AG04450 (cell line): ENCODE measurements at regions not wholly inside any gene's neighbourhood (a gene's known extent, or its start where the extent isn't known, plus 50 kb on each side); places are given as distances from the start of the nearest gene placed in this dataset.

ENCODE experiments used
- CTCF ChIA-PET: fragments of 300-600, 350-600 bp; formaldehyde crosslinking; extraction: SDS; loops from one replicate; lab custom pipeline; 2022; ENCODE audit warnings: antibody characterized with exemption, inconsistent platforms; lab: Charles Lee
- POLR2A ChIA-PET: fragments of 350-600 bp; formaldehyde crosslinking; extraction: SDS; loops from one replicate; lab custom pipeline; 2021; ENCODE audit warnings: antibody characterized with exemption, inconsistent platforms; lab: Yijun Ruan, JAX
- DNase-seq: peaks from one replicate; pipeline ENCODE4 v3.0.0-alpha.2; 2011; ENCODE audit warnings: low read depth, low spot score
- H3K27ac ChIP-seq: one replicate; pipeline ENCODE4 v1.5.1; 2012; ENCODE audit warnings: low read depth, low read length, control low read depth
- H3K27me3 ChIP-seq: one replicate; pipeline ENCODE4 v1.6.0; 2012; ENCODE audit warnings: low read length; ENCODE audit not compliant: control insufficient read depth, insufficient read depth
- H3K4me3 ChIP-seq: 2 replicates; pipeline ENCODE4 v1.5.1; 2011; ENCODE audit warnings: mild to moderate bottlenecking, low read depth, low read length, control low read depth
- H3K9me3 ChIP-seq: 2 replicates; pipeline ENCODE4 v1.5.1; 2012; ENCODE audit warnings: low read length; ENCODE audit not compliant: control insufficient read depth, insufficient read depth
- TF ChIP-seq, protein P1 (sequence below): IDR thresholded peaks from 2 replicates; pipeline ENCODE4 v1.5.1; 2011; ENCODE audit warnings: low read depth, low read length, control low read depth, inconsistent platforms

DNA sequence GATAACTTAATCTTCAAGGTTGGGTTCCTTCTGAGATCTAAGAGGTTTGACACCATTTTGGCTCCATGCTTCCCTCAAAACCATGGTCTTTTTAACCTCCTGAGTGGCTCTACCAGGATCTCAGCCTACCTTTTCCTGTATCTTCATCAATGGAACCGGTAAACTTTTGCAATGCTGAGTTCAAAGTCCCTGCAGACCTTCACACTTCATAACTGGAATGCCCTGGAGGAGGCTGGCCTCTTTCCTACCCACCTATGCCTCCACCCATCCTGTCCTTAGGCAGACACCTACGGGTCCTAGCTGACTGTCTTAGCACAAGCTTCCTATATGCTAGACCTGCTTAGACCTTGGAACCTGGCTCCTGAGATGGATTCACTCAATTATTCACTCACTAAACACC is 89.5 kb upstream of the EEA1 start:
- Histone ChIP-seq H3K4me3 (no peak overlapping the region), H3K9me3 (no peaks in the 10 kb centered on the region), H3K27ac (no peak overlapping the region), H3K27me3 (no peaks in the 10 kb centered on the region)
- CTCF ChIA-PET: interaction anchor here (1.8 to 2.3 kb wide), 2 partner anchors 31 to 378 kb away, joined by 5 to 7 read pairs; no protein-coding TSS in a partner anchor
- no peak for DNase-seq
- TF ChIP-seq, protein P1, sequence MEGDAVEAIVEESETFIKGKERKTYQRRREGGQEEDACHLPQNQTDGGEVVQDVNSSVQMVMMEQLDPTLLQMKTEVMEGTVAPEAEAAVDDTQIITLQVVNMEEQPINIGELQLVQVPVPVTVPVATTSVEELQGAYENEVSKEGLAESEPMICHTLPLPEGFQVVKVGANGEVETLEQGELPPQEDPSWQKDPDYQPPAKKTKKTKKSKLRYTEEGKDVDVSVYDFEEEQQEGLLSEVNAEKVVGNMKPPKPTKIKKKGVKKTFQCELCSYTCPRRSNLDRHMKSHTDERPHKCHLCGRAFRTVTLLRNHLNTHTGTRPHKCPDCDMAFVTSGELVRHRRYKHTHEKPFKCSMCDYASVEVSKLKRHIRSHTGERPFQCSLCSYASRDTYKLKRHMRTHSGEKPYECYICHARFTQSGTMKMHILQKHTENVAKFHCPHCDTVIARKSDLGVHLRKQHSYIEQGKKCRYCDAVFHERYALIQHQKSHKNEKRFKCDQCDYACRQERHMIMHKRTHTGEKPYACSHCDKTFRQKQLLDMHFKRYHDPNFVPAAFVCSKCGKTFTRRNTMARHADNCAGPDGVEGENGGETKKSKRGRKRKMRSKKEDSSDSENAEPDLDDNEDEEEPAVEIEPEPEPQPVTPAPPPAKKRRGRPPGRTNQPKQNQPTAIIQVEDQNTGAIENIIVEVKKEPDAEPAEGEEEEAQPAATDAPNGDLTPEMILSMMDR: no peak
- POLR2A ChIA-PET: no interaction called here

DNA sequence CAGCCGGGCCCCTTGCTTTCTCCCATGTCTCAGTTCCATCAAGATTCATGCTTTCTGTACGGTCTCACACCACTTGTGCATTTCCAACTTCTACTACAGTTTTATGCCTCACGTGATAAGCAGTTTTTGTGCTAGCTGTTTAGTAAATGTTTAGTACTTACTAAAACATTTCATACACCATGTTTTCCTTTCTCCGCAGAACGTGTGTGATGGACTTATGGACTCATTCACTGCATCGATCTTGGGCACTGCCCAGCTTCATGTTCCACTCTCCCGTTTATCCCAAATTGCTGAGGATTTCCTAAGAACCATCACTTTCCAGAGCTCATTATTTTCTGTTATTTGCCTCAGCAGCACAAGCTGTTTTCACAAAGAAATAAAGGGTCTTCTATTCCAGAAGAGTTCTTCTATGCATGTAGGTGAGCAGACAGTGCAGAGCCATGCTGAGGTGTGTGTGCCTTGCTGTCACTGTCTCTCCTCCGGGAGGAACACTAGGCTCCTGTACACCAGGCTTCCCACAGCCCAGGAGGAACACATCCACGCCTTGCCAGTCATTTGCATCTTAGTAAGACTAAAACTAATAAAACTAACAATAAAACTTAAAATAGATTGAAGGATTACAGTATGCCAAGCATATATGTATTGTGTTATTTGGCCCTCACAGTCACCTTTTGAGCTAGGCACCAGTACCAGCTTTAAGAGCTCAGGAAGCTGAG is 90.3 kb upstream of the EEA1 start:
- CTCF ChIA-PET: interaction anchor here (1.8 to 2.3 kb wide), 2 partner anchors 32 to 377 kb away, joined by 5 to 7 read pairs; no protein-coding TSS in a partner anchor
- Histone ChIP-seq H3K9me3 (no peaks in the 10 kb centered on the region), H3K4me3 (no peak overlapping the region), H3K27ac (no peak overlapping the region), H3K27me3 (no peaks in the 10 kb centered on the region)
- DNase-seq: no peak
- TF ChIP-seq, protein P1: no peak
- POLR2A ChIA-PET: no interaction called here

DNA sequence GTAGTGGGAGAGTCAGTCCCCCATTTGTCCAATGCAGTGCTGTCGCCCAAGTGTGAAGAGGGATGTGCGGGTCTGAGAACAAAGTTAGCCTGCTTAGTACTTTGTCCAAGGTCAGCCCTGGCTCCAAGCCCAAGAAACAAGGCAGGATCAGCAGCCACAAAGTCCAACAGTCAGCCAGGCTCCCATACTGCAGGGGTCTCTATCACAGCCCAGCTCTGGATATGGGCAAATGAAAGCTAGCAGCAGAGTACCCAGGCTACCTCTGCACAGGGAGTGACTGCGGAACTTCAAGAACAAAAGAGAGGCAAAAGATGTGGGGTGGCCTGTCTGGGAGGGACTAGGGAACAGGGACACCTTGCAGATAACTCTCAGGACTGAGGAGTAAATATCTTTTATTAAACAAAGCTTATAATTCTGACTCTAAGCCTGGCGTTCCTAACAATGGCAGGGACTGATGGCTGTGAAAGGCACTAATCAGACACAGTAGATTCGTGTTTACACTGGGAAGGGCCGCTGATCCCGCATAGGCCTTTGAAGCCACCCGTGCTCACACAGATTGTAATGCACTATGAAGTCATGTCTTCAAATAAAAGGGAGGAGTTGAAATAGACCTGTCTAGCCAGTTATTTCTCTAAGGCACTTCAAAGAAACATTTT is 91.0 kb upstream of the EEA1 start:
- H3K4me3 ChIP-seq: no peak overlapping the region
- DNase-seq: no peak
- TF ChIP-seq, protein P1: no peak
- ChIA-PET POLR2A (no interaction called here), CTCF (interaction anchor here (1.8 to 2.3 kb wide), 2 partner anchors 33 to 376 kb away, joined by 5 to 7 read pairs; no protein-coding TSS in a partner anchor)
- no peaks in the 10 kb centered on the region for H3K9me3 ChIP-seq
- no peaks in the 10 kb centered on the region for H3K27me3 ChIP-seq
- H3K27ac ChIP-seq: no peak overlapping the region

DNA sequence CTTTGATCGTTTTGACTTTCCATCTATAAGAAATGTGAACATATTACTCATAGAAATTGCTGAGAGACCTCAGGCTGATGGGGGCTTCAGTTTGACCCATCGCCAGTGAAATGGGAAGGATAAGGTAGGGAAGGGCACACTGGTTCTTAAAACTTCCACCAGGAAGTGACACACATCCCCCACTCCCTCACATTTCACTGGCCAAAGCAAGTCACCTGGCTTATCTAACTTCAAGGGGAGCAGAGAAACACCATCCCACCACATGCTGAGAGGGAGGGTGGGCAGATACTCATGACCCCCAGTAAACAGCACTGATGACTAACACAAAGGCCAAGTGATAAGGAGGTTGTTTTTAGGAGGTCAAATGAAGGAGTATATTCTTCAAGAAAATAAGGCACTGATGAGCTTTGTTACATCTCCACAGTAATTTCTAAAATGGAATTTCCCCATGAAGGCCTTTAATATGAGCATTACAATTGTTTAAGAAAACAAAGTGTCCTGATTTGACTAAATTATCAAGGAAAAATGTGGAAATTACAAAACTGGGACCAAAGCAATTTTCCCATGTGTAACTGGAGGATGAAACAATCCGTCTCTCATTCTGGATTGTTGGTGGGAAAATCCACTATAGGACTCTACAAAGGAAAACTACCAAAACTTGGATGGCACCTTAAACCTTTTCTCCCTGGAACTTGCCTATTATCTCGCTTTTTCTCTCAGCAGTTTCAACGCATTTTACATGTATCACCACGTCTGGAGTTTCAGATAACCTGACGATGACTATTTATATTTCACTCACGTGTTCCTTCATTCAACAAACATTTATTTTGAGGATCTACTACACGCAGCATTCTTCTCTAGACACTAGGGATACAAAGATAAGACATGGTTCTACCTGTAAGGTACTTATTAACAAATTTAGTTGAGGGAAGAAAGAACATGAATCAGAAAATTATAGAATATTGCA is 91.8 kb upstream of the EEA1 start:
- POLR2A ChIA-PET: no interaction called here
- TF ChIP-seq, protein P1: no peak
- H3K4me3 ChIP-seq: no peak overlapping the region
- H3K9me3 ChIP-seq: no peaks in the 10 kb centered on the region
- CTCF ChIA-PET: interaction anchor here (0.7 to 2.3 kb wide), 3 partner anchors 51 to 376 kb away, joined by 4 to 7 read pairs (median 5); no protein-coding TSS in a partner anchor
- H3K27ac ChIP-seq: no peak overlapping the region
- no peaks in the 10 kb centered on the region for H3K27me3 ChIP-seq
- DNase-seq: no peak
